ENCODE measurements at regions not wholly inside any gene's neighbourhood (a gene's known extent, or its start where the extent isn't known, plus 50 kb on each side); places are given as distances from the start of the nearest gene placed in this dataset.

DNA sequence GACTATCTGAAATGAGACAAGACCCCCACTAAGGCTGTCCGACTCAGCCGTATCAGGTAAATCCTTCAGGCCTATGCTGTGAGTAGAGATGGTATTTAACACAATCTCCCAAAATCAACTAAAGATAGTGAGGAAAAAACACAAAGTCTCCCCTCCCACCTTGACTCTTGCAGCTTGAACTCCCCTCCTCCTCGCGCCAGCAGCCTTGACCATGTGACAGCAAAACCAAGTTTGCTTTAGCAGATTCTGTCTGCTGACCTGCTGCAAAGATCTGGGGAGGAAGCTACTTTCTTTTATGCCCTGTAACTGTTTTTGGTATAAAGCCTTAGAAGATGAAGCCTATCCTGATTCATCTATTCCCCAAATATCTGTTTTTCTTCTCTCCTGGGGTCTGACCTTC lies 509.5 kb downstream of the CDH26 start (continued):
- TF ChIP-seq, protein P1, sequence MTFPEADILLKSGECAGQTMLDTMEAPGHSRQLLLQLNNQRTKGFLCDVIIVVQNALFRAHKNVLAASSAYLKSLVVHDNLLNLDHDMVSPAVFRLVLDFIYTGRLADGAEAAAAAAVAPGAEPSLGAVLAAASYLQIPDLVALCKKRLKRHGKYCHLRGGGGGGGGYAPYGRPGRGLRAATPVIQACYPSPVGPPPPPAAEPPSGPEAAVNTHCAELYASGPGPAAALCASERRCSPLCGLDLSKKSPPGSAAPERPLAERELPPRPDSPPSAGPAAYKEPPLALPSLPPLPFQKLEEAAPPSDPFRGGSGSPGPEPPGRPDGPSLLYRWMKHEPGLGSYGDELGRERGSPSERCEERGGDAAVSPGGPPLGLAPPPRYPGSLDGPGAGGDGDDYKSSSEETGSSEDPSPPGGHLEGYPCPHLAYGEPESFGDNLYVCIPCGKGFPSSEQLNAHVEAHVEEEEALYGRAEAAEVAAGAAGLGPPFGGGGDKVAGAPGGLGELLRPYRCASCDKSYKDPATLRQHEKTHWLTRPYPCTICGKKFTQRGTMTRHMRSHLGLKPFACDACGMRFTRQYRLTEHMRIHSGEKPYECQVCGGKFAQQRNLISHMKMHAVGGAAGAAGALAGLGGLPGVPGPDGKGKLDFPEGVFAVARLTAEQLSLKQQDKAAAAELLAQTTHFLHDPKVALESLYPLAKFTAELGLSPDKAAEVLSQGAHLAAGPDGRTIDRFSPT (tag by site-specific recombination; IDR thresholded peaks at IDR 0.05): no peak
- no peak for TF ChIP-seq ZNF677 (tag by site-specific recombination; IDR thresholded peaks at IDR 0.05)
- TF ChIP-seq ZNF2 (tag by site-specific recombination; IDR thresholded peaks at IDR 0.05): no peak

DNA sequence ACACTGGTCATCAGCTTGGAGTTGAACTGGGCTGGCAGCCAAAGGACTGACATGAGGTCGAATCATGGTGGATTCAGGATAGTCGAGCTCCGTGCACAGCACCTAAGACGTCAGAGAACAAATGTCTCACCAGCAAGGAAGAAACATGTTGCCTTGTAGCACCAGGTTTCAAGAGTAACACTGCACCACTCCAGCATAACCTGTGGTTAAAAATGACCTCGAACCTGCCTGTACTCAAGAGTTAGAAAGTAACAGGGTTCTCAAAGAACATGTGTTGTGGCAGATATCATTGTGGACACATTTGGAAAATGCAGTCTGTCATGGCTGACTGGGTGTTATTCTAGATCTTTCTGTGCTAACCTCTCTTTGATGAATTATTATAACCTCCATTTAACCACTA lies 511.6 kb downstream of the CDH26 start:
- H3K9me3 ChIP-seq (ENCODE audit: control insufficient read depth, insufficient read depth, low read depth, low read length): no peaks in the 10 kb centered on the region
- ChIA-PET POLR2A (no interaction called here), CTCF (no interaction called here)
- TF ChIP-seq RBAK (tag by site-specific recombination; IDR thresholded peaks at IDR 0.05) (no peak), ZBTB8A (tag by site-specific recombination; IDR thresholded peaks at IDR 0.05) (no peak), ZNF549 (tag by site-specific recombination; IDR thresholded peaks at IDR 0.05) (no peak), SP7 (tag by site-specific recombination; IDR thresholded peaks at IDR 0.05) (no peak), YY2 (tag by site-specific recombination; IDR thresholded peaks at IDR 0.05) (no peak), ZNF510 (tag by site-specific recombination; IDR thresholded peaks at IDR 0.05; ENCODE audit: insufficient replicate concordance) (no peak), ZNF112 (tag by site-specific recombination; IDR thresholded peaks at IDR 0.05) (no peak)
- TF ChIP-seq, protein P2, sequence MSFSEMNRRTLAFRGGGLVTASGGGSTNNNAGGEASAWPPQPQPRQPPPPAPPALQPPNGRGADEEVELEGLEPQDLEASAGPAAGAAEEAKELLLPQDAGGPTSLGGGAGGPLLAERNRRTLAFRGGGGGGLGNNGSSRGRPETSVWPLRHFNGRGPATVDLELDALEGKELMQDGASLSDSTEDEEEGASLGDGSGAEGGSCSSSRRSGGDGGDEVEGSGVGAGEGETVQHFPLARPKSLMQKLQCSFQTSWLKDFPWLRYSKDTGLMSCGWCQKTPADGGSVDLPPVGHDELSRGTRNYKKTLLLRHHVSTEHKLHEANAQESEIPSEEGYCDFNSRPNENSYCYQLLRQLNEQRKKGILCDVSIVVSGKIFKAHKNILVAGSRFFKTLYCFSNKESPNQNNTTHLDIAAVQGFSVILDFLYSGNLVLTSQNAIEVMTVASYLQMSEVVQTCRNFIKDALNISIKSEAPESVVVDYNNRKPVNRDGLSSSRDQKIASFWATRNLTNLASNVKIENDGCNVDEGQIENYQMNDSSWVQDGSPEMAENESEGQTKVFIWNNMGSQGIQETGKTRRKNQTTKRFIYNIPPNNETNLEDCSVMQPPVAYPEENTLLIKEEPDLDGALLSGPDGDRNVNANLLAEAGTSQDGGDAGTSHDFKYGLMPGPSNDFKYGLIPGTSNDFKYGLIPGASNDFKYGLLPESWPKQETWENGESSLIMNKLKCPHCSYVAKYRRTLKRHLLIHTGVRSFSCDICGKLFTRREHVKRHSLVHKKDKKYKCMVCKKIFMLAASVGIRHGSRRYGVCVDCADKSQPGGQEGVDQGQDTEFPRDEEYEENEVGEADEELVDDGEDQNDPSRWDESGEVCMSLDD (tag by site-specific recombination; IDR thresholded peaks at IDR 0.05): no peak
- H3K4me3 ChIP-seq (ENCODE audit: low read depth, low read length): no peak overlapping the region
- H3K4me1 ChIP-seq (ENCODE audit: control insufficient read depth, insufficient read depth, low read length): no peaks in the 10 kb centered on the region
- H3K36me3 ChIP-seq (ENCODE audit: control insufficient read depth in 2 of 2, insufficient read depth in 1 of 2, low read length in 2 of 2): no peaks in the 10 kb centered on the region
- no peak overlapping the region for H3K27ac ChIP-seq (ENCODE audit: extremely low read depth, low read depth, low read length)

DNA sequence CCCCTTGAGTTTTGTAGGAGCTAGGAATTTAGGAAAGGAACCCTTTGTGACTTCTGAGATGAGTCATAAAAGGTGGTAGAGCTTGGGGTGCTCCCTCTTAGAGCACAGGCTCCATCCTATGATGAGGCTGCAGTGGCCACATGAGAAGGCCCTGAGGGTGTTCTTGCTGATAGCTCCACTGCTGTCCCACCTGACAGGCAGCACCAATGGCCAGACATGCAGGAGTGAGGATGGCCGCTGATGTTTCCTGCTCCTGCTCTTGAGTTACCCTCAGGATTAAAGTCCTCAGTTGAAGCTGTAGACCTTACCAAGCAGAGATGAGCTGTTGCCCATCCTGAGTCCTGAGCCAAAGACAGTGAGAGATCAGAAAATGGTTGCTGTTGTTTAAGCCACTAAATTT lies 512.1 kb downstream of the CDH26 start:
- ChIA-PET CTCF (no interaction called here), POLR2A (no interaction called here)
- no peak for TF ChIP-seq ZNF664 (tag by site-specific recombination; IDR thresholded peaks at IDR 0.05)
- no peak for TF ChIP-seq ZNF596 (tag by site-specific recombination; IDR thresholded peaks at IDR 0.05)
- TF ChIP-seq, protein P3, sequence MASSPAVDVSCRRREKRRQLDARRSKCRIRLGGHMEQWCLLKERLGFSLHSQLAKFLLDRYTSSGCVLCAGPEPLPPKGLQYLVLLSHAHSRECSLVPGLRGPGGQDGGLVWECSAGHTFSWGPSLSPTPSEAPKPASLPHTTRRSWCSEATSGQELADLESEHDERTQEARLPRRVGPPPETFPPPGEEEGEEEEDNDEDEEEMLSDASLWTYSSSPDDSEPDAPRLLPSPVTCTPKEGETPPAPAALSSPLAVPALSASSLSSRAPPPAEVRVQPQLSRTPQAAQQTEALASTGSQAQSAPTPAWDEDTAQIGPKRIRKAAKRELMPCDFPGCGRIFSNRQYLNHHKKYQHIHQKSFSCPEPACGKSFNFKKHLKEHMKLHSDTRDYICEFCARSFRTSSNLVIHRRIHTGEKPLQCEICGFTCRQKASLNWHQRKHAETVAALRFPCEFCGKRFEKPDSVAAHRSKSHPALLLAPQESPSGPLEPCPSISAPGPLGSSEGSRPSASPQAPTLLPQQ (tag by site-specific recombination; IDR thresholded peaks at IDR 0.05): no peak
- no peak for TF ChIP-seq ZNF169 (tag by site-specific recombination; IDR thresholded peaks at IDR 0.05)
- TF ChIP-seq ZNF837 (tag by site-specific recombination; IDR thresholded peaks at IDR 0.05): no peak
- no peak for TF ChIP-seq ZNF274 (IDR thresholded peaks at IDR 0.05; ENCODE audit: low read length)
- TF ChIP-seq ZNF274 (tag by site-specific recombination; IDR thresholded peaks at IDR 0.05; ENCODE audit: borderline replicate concordance): no peak
- TF ChIP-seq ZNF658 (tag by site-specific recombination; IDR thresholded peaks at IDR 0.05): no peak
- TF ChIP-seq ZNF768 (tag by site-specific recombination; IDR thresholded peaks at IDR 0.05): no peak
- TF ChIP-seq, protein P4, sequence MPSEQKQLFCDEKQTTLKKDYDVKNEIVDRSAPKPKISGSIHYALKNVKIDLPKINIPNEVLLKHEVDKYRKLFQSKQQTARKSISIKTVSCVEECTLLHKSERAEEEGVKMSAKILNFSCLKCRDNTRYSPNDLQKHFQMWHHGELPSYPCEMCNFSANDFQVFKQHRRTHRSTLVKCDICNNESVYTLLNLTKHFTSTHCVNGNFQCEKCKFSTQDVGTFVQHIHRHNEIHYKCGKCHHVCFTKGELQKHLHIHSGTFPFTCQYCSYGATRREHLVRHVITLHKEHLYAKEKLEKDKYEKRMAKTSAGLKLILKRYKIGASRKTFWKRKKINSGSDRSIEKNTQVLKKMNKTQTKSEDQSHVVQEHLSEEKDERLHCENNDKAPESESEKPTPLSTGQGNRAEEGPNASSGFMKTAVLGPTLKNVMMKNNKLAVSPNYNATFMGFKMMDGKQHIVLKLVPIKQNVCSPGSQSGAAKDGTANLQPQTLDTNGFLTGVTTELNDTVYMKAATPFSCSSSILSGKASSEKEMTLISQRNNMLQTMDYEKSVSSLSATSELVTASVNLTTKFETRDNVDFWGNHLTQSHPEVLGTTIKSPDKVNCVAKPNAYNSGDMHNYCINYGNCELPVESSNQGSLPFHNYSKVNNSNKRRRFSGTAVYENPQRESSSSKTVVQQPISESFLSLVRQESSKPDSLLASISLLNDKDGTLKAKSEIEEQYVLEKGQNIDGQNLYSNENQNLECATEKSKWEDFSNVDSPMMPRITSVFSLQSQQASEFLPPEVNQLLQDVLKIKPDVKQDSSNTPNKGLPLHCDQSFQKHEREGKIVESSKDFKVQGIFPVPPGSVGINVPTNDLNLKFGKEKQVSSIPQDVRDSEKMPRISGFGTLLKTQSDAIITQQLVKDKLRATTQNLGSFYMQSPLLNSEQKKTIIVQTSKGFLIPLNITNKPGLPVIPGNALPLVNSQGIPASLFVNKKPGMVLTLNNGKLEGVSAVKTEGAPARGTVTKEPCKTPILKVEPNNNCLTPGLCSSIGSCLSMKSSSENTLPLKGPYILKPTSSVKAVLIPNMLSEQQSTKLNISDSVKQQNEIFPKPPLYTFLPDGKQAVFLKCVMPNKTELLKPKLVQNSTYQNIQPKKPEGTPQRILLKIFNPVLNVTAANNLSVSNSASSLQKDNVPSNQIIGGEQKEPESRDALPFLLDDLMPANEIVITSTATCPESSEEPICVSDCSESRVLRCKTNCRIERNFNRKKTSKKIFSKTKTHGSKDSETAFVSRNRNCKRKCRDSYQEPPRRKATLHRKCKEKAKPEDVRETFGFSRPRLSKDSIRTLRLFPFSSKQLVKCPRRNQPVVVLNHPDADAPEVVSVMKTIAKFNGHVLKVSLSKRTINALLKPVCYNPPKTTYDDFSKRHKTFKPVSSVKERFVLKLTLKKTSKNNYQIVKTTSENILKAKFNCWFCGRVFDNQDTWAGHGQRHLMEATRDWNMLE (tag by site-specific recombination; conservative IDR thresholded peaks at IDR 0.05; ENCODE audit: low read depth): no peak
- no peak for TF ChIP-seq ZNF585B (tag by site-specific recombination; IDR thresholded peaks at IDR 0.05)

More for the DNA sequence above, 512.1 kb downstream of the CDH26 start:
- no peaks in the 10 kb centered on the region for H3K36me3 ChIP-seq (ENCODE audit: control insufficient read depth in 2 of 2, insufficient read depth in 1 of 2, low read length in 2 of 2)
- no peaks in the 10 kb centered on the region for H3K9me3 ChIP-seq (ENCODE audit: control insufficient read depth, insufficient read depth, low read depth, low read length)
- no peak overlapping the region for H3K4me3 ChIP-seq (ENCODE audit: low read depth, low read length)
- H3K4me1 ChIP-seq (ENCODE audit: control insufficient read depth, insufficient read depth, low read length): no peaks in the 10 kb centered on the region
- H3K27ac ChIP-seq (ENCODE audit: extremely low read depth, low read depth, low read length): no peak overlapping the region

All from HEK293 (cell line).